ENCODE measurements at regions not wholly inside any gene's neighbourhood (a gene's known extent, or its start where the extent isn't known, plus 50 kb on each side); places are given as distances from the start of the nearest gene placed in this dataset.

DNA sequence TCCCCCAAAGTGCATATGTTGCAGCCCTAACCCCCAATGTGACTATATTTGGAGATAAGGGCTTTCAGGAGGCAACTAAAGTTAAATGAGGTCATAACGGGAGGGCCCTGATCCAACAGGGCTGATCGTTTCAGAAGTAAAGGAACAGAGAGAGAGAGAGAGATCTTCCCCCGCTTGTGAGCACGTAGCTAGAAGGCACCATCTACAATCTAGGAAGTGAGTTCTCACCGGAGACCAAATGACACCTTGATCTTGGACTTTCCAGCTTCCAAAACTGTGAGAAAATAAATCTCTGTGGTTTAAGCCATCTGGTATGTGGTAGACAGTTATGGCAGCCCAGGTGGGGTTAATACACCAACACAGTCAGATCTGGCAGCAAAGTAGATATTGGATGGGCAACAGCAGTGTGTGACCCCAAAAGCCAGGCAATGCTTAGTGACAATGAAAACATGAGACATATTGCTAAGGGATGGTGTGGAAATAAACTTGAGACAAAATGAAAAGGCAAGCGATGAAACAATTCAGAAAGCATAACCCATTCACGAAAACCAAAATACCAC, 147.2 kb upstream of the GSC start:
- Histone ChIP-seq H3K9me3 (ENCODE audit: control insufficient read depth in 2 of 2, low read length in 2 of 2) (no peaks in the 10 kb centered on the region), H3K27me3 (ENCODE audit: control insufficient read depth in 2 of 2, insufficient read depth in 2 of 2, low read length in 2 of 2) (no peaks in the 10 kb centered on the region), H3K9ac (ENCODE audit: low read depth in 1 of 2, low read length in 2 of 2) (no peak overlapping the region), H3K4me3 (ENCODE audit: low read length in 2 of 2) (no peak overlapping the region), H3K4me1 (ENCODE audit: control insufficient read depth in 2 of 2, insufficient read depth in 2 of 2, low read length in 2 of 2) (peaks cover 0 to 2% of the 10 kb centered on the region in 2 donors), H3K36me3 (ENCODE audit: control insufficient read depth in 2 of 2, insufficient read depth in 2 of 2, low read length in 2 of 2) (no peaks in the 10 kb centered on the region), H3K27ac (ENCODE audit: low read depth in 2 of 2, low read length in 2 of 2) (no peak overlapping the region)

DNA sequence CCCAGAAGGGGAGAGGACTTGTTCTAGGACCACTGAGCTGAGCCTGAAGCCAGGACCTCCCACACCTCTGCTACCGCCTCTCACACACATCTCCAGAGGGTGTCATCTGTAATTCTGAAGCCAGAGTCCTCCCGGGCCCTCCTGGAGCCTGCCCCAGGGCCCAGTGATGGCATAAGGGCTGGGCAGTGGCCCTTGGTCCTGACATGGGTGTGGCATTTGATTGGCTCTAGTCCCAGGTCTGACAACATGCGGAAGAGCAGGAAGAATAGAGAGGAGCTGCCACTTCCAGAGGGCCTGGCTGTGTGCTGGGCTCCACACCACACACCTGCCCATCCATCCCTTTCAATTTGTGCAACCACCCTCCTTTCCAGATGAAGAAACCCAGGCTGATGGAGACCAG, 144.3 kb upstream of the GSC start:
- H3K27ac ChIP-seq (ENCODE audit: low read depth in 2 of 2, low read length in 2 of 2): no peak overlapping the region

DNA sequence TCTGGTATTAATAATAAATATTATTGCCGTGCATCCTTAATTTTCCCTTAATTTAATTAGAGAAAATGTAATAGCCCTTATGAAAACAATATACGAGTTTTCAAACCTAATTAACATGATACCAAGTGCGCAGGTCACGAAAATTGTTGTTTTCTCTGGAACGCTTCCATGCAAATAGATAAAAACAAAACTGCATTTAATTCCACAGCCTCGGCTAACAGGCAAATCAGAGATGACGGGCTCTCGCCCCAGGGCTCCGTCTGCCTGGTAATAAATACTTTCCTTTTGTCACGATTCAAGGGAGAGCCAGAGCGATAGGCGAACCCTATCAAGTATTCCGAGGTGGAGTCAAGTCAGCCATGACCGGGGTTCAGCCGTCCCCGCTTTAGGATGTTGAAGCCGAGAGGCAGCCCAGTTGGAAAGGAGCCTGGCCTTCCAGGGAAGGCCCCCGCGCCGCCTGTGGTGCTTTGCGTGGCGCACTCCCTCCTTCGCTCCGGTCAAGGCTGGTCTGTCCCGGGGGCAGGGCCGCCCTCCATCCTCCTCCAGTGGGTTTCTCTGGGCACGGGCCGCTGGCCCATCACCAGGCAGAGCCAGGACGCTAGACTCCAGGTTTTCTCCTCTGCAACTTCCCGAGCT, 137.8 kb upstream of the GSC start:
- H3K36me3 ChIP-seq (ENCODE audit: control insufficient read depth in 2 of 2, insufficient read depth in 2 of 2, low read length in 2 of 2): no peaks in the 10 kb centered on the region
- H3K4me3 ChIP-seq (ENCODE audit: low read length in 2 of 2): no peak overlapping the region
- H3K4me1 ChIP-seq (ENCODE audit: control insufficient read depth in 2 of 2, insufficient read depth in 2 of 2, low read length in 2 of 2): no peaks in the 10 kb centered on the region
- H3K27me3 ChIP-seq (ENCODE audit: control insufficient read depth in 2 of 2, insufficient read depth in 2 of 2, low read length in 2 of 2): no peaks in the 10 kb centered on the region
- H3K9me3 ChIP-seq (ENCODE audit: control insufficient read depth in 2 of 2, low read length in 2 of 2): no peaks in the 10 kb centered on the region
- H3K9ac ChIP-seq (ENCODE audit: low read depth in 1 of 2, low read length in 2 of 2): no peak overlapping the region
- no peak overlapping the region for H3K27ac ChIP-seq (ENCODE audit: low read depth in 2 of 2, low read length in 2 of 2)

More for the DNA sequence above, 144.3 kb upstream of the GSC start:
- Histone ChIP-seq H3K4me1 (ENCODE audit: control insufficient read depth in 2 of 2, insufficient read depth in 2 of 2, low read length in 2 of 2) (no peaks in the 10 kb centered on the region), H3K36me3 (ENCODE audit: control insufficient read depth in 2 of 2, insufficient read depth in 2 of 2, low read length in 2 of 2) (no peaks in the 10 kb centered on the region), H3K27me3 (ENCODE audit: control insufficient read depth in 2 of 2, insufficient read depth in 2 of 2, low read length in 2 of 2) (no peaks in the 10 kb centered on the region), H3K9ac (ENCODE audit: low read depth in 1 of 2, low read length in 2 of 2) (no peak overlapping the region), H3K4me3 (ENCODE audit: low read length in 2 of 2) (no peak overlapping the region), H3K9me3 (ENCODE audit: control insufficient read depth in 2 of 2, low read length in 2 of 2) (no peaks in the 10 kb centered on the region)

DNA sequence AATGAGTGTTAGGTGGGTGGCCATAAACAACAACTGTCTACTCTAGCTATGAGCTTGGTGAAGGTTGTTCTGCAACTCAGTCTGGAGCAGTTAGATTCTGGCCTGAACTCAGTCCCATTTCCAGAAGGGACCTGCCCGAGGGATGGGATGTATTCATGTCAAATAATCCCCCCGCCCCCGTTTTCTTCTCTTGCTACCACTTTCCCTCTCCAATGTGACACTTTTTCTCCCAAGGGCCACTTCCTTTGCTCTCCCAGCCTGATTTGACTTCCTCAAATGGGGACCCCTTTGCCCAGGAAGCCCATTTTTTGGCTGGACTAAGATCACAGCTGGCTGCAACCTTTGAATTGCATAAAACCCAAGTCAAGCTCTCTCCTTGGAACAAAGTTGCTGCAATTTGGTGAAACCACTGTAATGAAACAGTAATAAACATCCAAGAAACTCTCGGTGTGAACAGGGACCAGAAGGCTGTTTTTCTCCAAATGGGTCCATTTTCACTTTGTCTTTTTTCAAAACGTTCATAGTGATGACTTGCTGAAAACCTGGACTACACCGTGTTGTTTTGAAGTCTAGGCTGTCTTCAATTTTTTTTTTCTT, 137.2 kb upstream of the GSC start:
- Histone ChIP-seq H3K27ac (ENCODE audit: low read depth in 2 of 2, low read length in 2 of 2) (no peak overlapping the region), H3K9me3 (ENCODE audit: control insufficient read depth in 2 of 2, low read length in 2 of 2) (no peaks in the 10 kb centered on the region), H3K36me3 (ENCODE audit: control insufficient read depth in 2 of 2, insufficient read depth in 2 of 2, low read length in 2 of 2) (no peaks in the 10 kb centered on the region), H3K4me3 (ENCODE audit: low read length in 2 of 2) (no peak overlapping the region), H3K4me1 (ENCODE audit: control insufficient read depth in 2 of 2, insufficient read depth in 2 of 2, low read length in 2 of 2) (no peaks in the 10 kb centered on the region), H3K9ac (ENCODE audit: low read depth in 1 of 2, low read length in 2 of 2) (no peak overlapping the region), H3K27me3 (ENCODE audit: control insufficient read depth in 2 of 2, insufficient read depth in 2 of 2, low read length in 2 of 2) (no peaks in the 10 kb centered on the region)

DNA sequence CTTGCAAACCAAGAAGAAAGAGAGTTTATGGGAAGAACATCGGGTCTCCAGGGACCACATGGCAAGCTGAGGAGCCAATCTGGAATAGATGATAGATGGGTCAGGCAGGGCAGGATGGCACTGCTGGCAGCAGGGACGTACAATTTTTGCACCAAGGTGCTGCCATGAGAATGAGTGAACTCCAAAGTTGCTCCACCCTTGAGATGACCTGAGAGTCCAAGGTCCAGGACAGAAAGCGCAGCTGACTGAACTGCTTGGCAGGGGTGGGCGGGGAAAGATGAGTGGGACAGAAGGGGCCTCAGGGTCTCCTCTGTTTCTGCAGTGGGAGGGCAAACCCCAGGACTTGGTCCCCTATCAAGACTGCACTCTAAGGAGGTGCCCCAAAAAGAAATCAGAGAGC, 136.7 kb upstream of the GSC start:
- Histone ChIP-seq H3K27ac (ENCODE audit: low read depth in 2 of 2, low read length in 2 of 2) (no peak overlapping the region), H3K27me3 (ENCODE audit: control insufficient read depth in 2 of 2, insufficient read depth in 2 of 2, low read length in 2 of 2) (no peaks in the 10 kb centered on the region), H3K4me3 (ENCODE audit: low read length in 2 of 2) (no peak overlapping the region), H3K9ac (ENCODE audit: low read depth in 1 of 2, low read length in 2 of 2) (no peak overlapping the region), H3K36me3 (ENCODE audit: control insufficient read depth in 2 of 2, insufficient read depth in 2 of 2, low read length in 2 of 2) (no peaks in the 10 kb centered on the region), H3K9me3 (ENCODE audit: control insufficient read depth in 2 of 2, low read length in 2 of 2) (no peaks in the 10 kb centered on the region), H3K4me1 (ENCODE audit: control insufficient read depth in 2 of 2, insufficient read depth in 2 of 2, low read length in 2 of 2) (no peaks in the 10 kb centered on the region)

DNA sequence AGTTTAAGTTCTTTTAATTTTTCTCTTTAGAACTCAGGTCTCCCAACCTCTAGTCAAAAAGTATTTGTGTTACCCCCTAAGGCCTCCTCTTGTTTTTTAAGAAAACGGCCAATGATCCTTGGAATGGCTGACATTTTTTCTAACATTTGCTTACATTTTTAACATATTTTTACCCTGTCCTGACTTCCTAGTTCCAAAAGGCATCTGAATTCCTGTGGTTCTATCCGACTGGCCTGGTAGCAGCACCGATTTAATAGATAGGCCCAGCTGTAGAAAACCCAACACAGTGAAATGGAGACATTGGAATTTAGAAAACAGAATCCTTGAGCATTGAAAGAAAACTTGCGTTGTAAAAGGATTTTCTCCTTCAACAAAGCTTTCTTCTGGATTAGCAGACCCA, 134.7 kb upstream of the GSC start:
- Histone ChIP-seq H3K9me3 (ENCODE audit: control insufficient read depth in 2 of 2, low read length in 2 of 2) (no peaks in the 10 kb centered on the region), H3K27me3 (ENCODE audit: control insufficient read depth in 2 of 2, insufficient read depth in 2 of 2, low read length in 2 of 2) (no peaks in the 10 kb centered on the region), H3K36me3 (ENCODE audit: control insufficient read depth in 2 of 2, insufficient read depth in 2 of 2, low read length in 2 of 2) (no peaks in the 10 kb centered on the region), H3K27ac (ENCODE audit: low read depth in 2 of 2, low read length in 2 of 2) (no peak overlapping the region), H3K9ac (ENCODE audit: low read depth in 1 of 2, low read length in 2 of 2) (no peak overlapping the region), H3K4me3 (ENCODE audit: low read length in 2 of 2) (no peak overlapping the region), H3K4me1 (ENCODE audit: control insufficient read depth in 2 of 2, insufficient read depth in 2 of 2, low read length in 2 of 2) (no peaks in the 10 kb centered on the region)

DNA sequence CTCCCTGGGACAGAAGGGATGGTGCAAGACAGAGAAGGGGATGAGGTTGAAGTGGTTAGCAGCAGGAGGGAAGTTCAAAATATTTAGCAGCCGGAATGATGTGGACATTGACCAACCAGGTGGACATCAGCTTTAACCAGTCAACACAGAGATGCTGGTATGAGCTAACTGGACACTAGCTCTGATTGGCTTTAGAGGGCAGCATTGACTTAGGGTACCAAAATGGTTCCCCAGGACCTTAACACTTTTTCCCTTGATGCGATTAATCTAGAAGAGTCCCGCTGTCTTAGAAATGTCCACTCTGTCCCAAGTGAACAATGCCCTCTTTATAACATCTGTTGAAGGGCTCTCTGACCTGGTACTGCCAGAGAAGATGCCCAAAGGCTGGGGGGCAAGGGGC, 134.0 kb upstream of the GSC start:
- H3K4me3 ChIP-seq (ENCODE audit: low read length in 2 of 2): no peak overlapping the region
- no peaks in the 10 kb centered on the region for H3K9me3 ChIP-seq (ENCODE audit: control insufficient read depth in 2 of 2, low read length in 2 of 2)
- H3K36me3 ChIP-seq (ENCODE audit: control insufficient read depth in 2 of 2, insufficient read depth in 2 of 2, low read length in 2 of 2): no peaks in the 10 kb centered on the region
- no peak overlapping the region for H3K9ac ChIP-seq (ENCODE audit: low read depth in 1 of 2, low read length in 2 of 2)
- no peaks in the 10 kb centered on the region for H3K27me3 ChIP-seq (ENCODE audit: control insufficient read depth in 2 of 2, insufficient read depth in 2 of 2, low read length in 2 of 2)
- no peak overlapping the region for H3K27ac ChIP-seq (ENCODE audit: low read depth in 2 of 2, low read length in 2 of 2)
- H3K4me1 ChIP-seq (ENCODE audit: control insufficient read depth in 2 of 2, insufficient read depth in 2 of 2, low read length in 2 of 2): no peaks in the 10 kb centered on the region

DNA sequence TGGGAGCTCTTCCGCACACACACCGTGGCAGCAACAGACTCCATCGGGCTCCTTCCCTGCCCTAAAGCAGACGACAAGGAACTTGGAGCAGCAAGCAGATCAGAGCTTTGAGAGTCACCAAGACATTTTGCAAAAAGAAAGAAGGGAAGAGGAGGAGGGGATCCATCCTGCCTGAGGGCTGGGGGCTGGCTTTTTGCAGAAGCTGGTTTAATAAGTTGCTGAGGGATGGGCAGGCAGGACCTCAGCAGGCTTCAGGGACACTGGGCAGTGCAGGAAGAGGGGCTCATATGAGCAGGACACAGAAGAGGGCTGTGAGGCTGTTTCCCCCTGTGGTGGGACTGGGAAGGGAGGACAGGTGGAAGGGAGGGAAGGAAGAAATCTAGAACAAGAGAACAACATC, 133.4 kb upstream of the GSC start:
- Histone ChIP-seq H3K27ac (ENCODE audit: low read depth in 2 of 2, low read length in 2 of 2) (no peak overlapping the region), H3K27me3 (ENCODE audit: control insufficient read depth in 2 of 2, insufficient read depth in 2 of 2, low read length in 2 of 2) (no peaks in the 10 kb centered on the region), H3K9me3 (ENCODE audit: control insufficient read depth in 2 of 2, low read length in 2 of 2) (no peaks in the 10 kb centered on the region), H3K36me3 (ENCODE audit: control insufficient read depth in 2 of 2, insufficient read depth in 2 of 2, low read length in 2 of 2) (no peaks in the 10 kb centered on the region), H3K4me3 (ENCODE audit: low read length in 2 of 2) (no peak overlapping the region), H3K9ac (ENCODE audit: low read depth in 1 of 2, low read length in 2 of 2) (no peak overlapping the region), H3K4me1 (ENCODE audit: control insufficient read depth in 2 of 2, insufficient read depth in 2 of 2, low read length in 2 of 2) (no peaks in the 10 kb centered on the region)

DNA sequence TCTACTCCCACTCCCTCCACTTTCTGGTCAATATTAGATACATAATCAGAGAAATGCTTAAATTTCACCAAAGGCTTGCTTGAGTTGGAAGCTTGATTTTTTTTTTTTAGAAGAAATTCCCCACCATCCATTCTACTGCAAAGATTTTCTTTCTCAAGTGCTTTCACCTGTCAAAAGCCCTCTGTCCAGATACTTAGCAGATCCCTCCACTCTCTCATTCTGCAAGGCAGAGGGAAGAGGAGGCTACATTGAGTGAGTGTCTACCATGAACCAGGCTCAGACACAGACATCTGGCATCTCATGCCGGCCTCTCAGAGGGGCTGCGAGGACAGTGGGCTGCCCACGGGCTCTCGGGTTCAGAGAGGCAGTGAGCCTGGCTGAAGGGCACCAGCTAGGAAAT, 127.6 kb upstream of the GSC start:
- no peak overlapping the region for H3K27ac ChIP-seq (ENCODE audit: low read depth in 2 of 2, low read length in 2 of 2)
- H3K4me3 ChIP-seq (ENCODE audit: low read length in 2 of 2): no peak overlapping the region
- H3K27me3 ChIP-seq (ENCODE audit: control insufficient read depth in 2 of 2, insufficient read depth in 2 of 2, low read length in 2 of 2): peaks cover 0 to 2% of the 10 kb centered on the region in 2 donors
- no peak overlapping the region for H3K9ac ChIP-seq (ENCODE audit: low read depth in 1 of 2, low read length in 2 of 2)
- no peaks in the 10 kb centered on the region for H3K36me3 ChIP-seq (ENCODE audit: control insufficient read depth in 2 of 2, insufficient read depth in 2 of 2, low read length in 2 of 2)
- H3K9me3 ChIP-seq (ENCODE audit: control insufficient read depth in 2 of 2, low read length in 2 of 2): no peaks in the 10 kb centered on the region
- H3K4me1 ChIP-seq (ENCODE audit: control insufficient read depth in 2 of 2, insufficient read depth in 2 of 2, low read length in 2 of 2): no peaks in the 10 kb centered on the region

DNA sequence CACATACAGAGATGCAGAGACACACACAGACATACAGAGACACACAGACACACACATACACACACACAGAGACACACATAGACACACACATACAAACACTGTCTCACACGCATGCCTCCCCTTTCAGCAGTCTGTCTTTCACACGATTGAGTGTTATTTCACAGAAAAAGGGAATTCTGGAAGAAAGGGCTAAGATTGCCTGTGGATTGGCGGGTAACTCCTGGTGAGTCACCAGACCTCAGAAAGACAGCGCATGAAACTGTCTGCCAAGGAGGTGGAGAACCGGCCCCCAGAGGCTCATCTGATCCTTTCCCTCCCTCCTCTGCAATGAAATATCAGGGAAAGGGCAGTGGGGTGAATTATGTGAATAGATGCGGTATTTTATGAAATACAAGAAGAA, 127.2 kb upstream of the GSC start:
- peaks cover 0 to 2% of the 10 kb centered on the region in 2 donors for H3K27me3 ChIP-seq (ENCODE audit: control insufficient read depth in 2 of 2, insufficient read depth in 2 of 2, low read length in 2 of 2)
- H3K36me3 ChIP-seq (ENCODE audit: control insufficient read depth in 2 of 2, insufficient read depth in 2 of 2, low read length in 2 of 2): no peaks in the 10 kb centered on the region
- no peak overlapping the region for H3K9ac ChIP-seq (ENCODE audit: low read depth in 1 of 2, low read length in 2 of 2)
- H3K9me3 ChIP-seq (ENCODE audit: control insufficient read depth in 2 of 2, low read length in 2 of 2): no peaks in the 10 kb centered on the region
- no peak overlapping the region for H3K4me3 ChIP-seq (ENCODE audit: low read length in 2 of 2)
- no peak overlapping the region for H3K27ac ChIP-seq (ENCODE audit: low read depth in 2 of 2, low read length in 2 of 2)
- no peaks in the 10 kb centered on the region for H3K4me1 ChIP-seq (ENCODE audit: control insufficient read depth in 2 of 2, insufficient read depth in 2 of 2, low read length in 2 of 2)
